ENCODE measurements at regions not wholly inside any gene's neighbourhood (a gene's known extent, or its start where the extent isn't known, plus 50 kb on each side); places are given as distances from the start of the nearest gene placed in this dataset.

GRCh38 chr2:123073371-123073770 is 951.7 kb upstream of the CNTNAP5 start:
- Histone ChIP-seq H3K9me3 (ENCODE audit: control insufficient read depth in 2 of 2, insufficient read depth in 1 of 2, low read depth in 1 of 2, low read length in 1 of 2) (peaks cover 0 to 2% of the 10 kb centered on the region in 2 donors), H3K27me3 (ENCODE audit: control insufficient read depth in 3 of 3, insufficient read depth in 3 of 3, low read length in 3 of 3) (no peaks in the 10 kb centered on the region), H3K4me3 (ENCODE audit: low read depth in 1 of 3, low read length in 3 of 3) (no peak overlapping the region), H3K36me3 (ENCODE audit: control insufficient read depth in 3 of 3, insufficient read depth in 2 of 3, low read depth in 1 of 3, low read length in 3 of 3) (no peaks in the 10 kb centered on the region), H3K27ac (ENCODE audit: low read depth in 1 of 3, low read length in 2 of 3) (no peak overlapping the region), H3K4me1 (ENCODE audit: control insufficient read depth in 3 of 3, insufficient read depth in 2 of 3, low read depth in 1 of 3, low read length in 2 of 3) (no peaks in the 10 kb centered on the region)
- FAIRE-seq = no peak
- DNase-seq = no peak
- 26 to 68% (median 63%) methylated on average over 1 of the region's 1 CpG for WGBS, 3 donors

GRCh38 chr2:123073956-123074355 is 951.1 kb upstream of the CNTNAP5 start:
- no peaks in the 10 kb centered on the region for H3K36me3 ChIP-seq (ENCODE audit: control insufficient read depth in 3 of 3, insufficient read depth in 2 of 3, low read depth in 1 of 3, low read length in 3 of 3)
- no peaks in the 10 kb centered on the region for H3K27me3 ChIP-seq (ENCODE audit: control insufficient read depth in 3 of 3, insufficient read depth in 3 of 3, low read length in 3 of 3)
- DNase-seq = no peak
- no peak for FAIRE-seq
- no peak overlapping the region for H3K27ac ChIP-seq (ENCODE audit: low read depth in 1 of 3, low read length in 2 of 3)
- H3K9me3 ChIP-seq (ENCODE audit: control insufficient read depth in 2 of 2, insufficient read depth in 1 of 2, low read depth in 1 of 2, low read length in 1 of 2) = peaks cover 0 to 2% of the 10 kb centered on the region in 2 donors
- H3K4me3 ChIP-seq (ENCODE audit: low read depth in 1 of 3, low read length in 3 of 3) = no peak overlapping the region
- H3K4me1 ChIP-seq (ENCODE audit: control insufficient read depth in 3 of 3, insufficient read depth in 2 of 3, low read depth in 1 of 3, low read length in 2 of 3) = no peaks in the 10 kb centered on the region

GRCh38 chr2:123077101-123077500 is 948.0 kb upstream of the CNTNAP5 start:
- DNase-seq (no peak), FAIRE-seq (no peak)
- WGBS, 3 donors = 38 to 52% (median 46%) methylated on average over 2 of the region's 2 CpGs
- Histone ChIP-seq H3K9me3 (ENCODE audit: control insufficient read depth in 2 of 2, insufficient read depth in 1 of 2, low read depth in 1 of 2, low read length in 1 of 2) (no peaks in the 10 kb centered on the region), H3K4me1 (ENCODE audit: control insufficient read depth in 3 of 3, insufficient read depth in 2 of 3, low read depth in 1 of 3, low read length in 2 of 3) (no peaks in the 10 kb centered on the region), H3K27me3 (ENCODE audit: control insufficient read depth in 3 of 3, insufficient read depth in 3 of 3, low read length in 3 of 3) (no peaks in the 10 kb centered on the region), H3K4me3 (ENCODE audit: low read depth in 1 of 3, low read length in 3 of 3) (no peak overlapping the region), H3K27ac (ENCODE audit: low read depth in 1 of 3, low read length in 2 of 3) (no peak overlapping the region), H3K36me3 (ENCODE audit: control insufficient read depth in 3 of 3, insufficient read depth in 2 of 3, low read depth in 1 of 3, low read length in 3 of 3) (no peaks in the 10 kb centered on the region)

- no peaks in the 10 kb centered on the region for H3K4me1 ChIP-seq (ENCODE audit: control insufficient read depth in 3 of 3, insufficient read depth in 2 of 3, low read depth in 1 of 3, low read length in 2 of 3)
- DNase-seq (no peak), FAIRE-seq (no peak)
- H3K4me3 ChIP-seq (ENCODE audit: low read depth in 1 of 3, low read length in 3 of 3) = no peak overlapping the region
- H3K9me3 ChIP-seq (ENCODE audit: control insufficient read depth in 2 of 2, insufficient read depth in 1 of 2, low read depth in 1 of 2, low read length in 1 of 2) = no peaks in the 10 kb centered on the region
- WGBS, 3 donors = 57 to 62% (median 60%) methylated on average over 3 of the region's 3 CpGs
- H3K27me3 ChIP-seq (ENCODE audit: control insufficient read depth in 3 of 3, insufficient read depth in 3 of 3, low read length in 3 of 3) = no peaks in the 10 kb centered on the region
- no peaks in the 10 kb centered on the region for H3K36me3 ChIP-seq (ENCODE audit: control insufficient read depth in 3 of 3, insufficient read depth in 2 of 3, low read depth in 1 of 3, low read length in 3 of 3)
- no peak overlapping the region for H3K27ac ChIP-seq (ENCODE audit: low read depth in 1 of 3, low read length in 2 of 3)
Observed at GRCh38 chr2:123080331-123080730, 944.8 kb upstream of the CNTNAP5 start.

GRCh38 chr2:123085484-123085883 is 939.6 kb upstream of the CNTNAP5 start:
- DNase-seq (no peak), FAIRE-seq (no peak)
- Histone ChIP-seq H3K4me1 (ENCODE audit: control insufficient read depth in 3 of 3, insufficient read depth in 2 of 3, low read depth in 1 of 3, low read length in 2 of 3) (no peaks in the 10 kb centered on the region), H3K9me3 (ENCODE audit: control insufficient read depth in 2 of 2, insufficient read depth in 1 of 2, low read depth in 1 of 2, low read length in 1 of 2) (no peaks in the 10 kb centered on the region), H3K36me3 (ENCODE audit: control insufficient read depth in 3 of 3, insufficient read depth in 2 of 3, low read depth in 1 of 3, low read length in 3 of 3) (no peaks in the 10 kb centered on the region), H3K4me3 (ENCODE audit: low read depth in 1 of 3, low read length in 3 of 3) (no peak overlapping the region), H3K27me3 (ENCODE audit: control insufficient read depth in 3 of 3, insufficient read depth in 3 of 3, low read length in 3 of 3) (no peaks in the 10 kb centered on the region), H3K27ac (ENCODE audit: low read depth in 1 of 3, low read length in 2 of 3) (no peak overlapping the region)
- WGBS, 3 donors = 9 to 46% (median 12%) methylated on average over 1 of the region's 1 CpG

- no peak overlapping the region for H3K27ac ChIP-seq (ENCODE audit: low read depth in 1 of 3, low read length in 2 of 3)
- no peak overlapping the region for H3K4me3 ChIP-seq (ENCODE audit: low read depth in 1 of 3, low read length in 3 of 3)
- H3K36me3 ChIP-seq (ENCODE audit: control insufficient read depth in 3 of 3, insufficient read depth in 2 of 3, low read depth in 1 of 3, low read length in 3 of 3) = no peaks in the 10 kb centered on the region
- H3K4me1 ChIP-seq (ENCODE audit: control insufficient read depth in 3 of 3, insufficient read depth in 2 of 3, low read depth in 1 of 3, low read length in 2 of 3) = no peaks in the 10 kb centered on the region
- no peaks in the 10 kb centered on the region for H3K9me3 ChIP-seq (ENCODE audit: control insufficient read depth in 2 of 2, insufficient read depth in 1 of 2, low read depth in 1 of 2, low read length in 1 of 2)
- no peak for DNase-seq
- no peaks in the 10 kb centered on the region for H3K27me3 ChIP-seq (ENCODE audit: control insufficient read depth in 3 of 3, insufficient read depth in 3 of 3, low read length in 3 of 3)
- FAIRE-seq = no peak
- WGBS, 3 donors = 36 to 51% (median 40%) methylated on average over 6 of the region's 6 CpGs
Observed at GRCh38 chr2:123086613-123087385, 938.3 kb upstream of the CNTNAP5 start.

GRCh38 chr2:123091471-123091870 is 933.6 kb upstream of the CNTNAP5 start:
- no peaks in the 10 kb centered on the region for H3K27me3 ChIP-seq (ENCODE audit: control insufficient read depth in 3 of 3, insufficient read depth in 3 of 3, low read length in 3 of 3)
- no peak overlapping the region for H3K4me3 ChIP-seq (ENCODE audit: low read depth in 1 of 3, low read length in 3 of 3)
- no peak for DNase-seq
- no peak overlapping the region for H3K27ac ChIP-seq (ENCODE audit: low read depth in 1 of 3, low read length in 2 of 3)
- 97 to 100% (median 100%) methylated on average over 2 of the region's 2 CpGs for WGBS, 3 donors
- no peaks in the 10 kb centered on the region for H3K4me1 ChIP-seq (ENCODE audit: control insufficient read depth in 3 of 3, insufficient read depth in 2 of 3, low read depth in 1 of 3, low read length in 2 of 3)
- no peaks in the 10 kb centered on the region for H3K36me3 ChIP-seq (ENCODE audit: control insufficient read depth in 3 of 3, insufficient read depth in 2 of 3, low read depth in 1 of 3, low read length in 3 of 3)
- H3K9me3 ChIP-seq (ENCODE audit: control insufficient read depth in 2 of 2, insufficient read depth in 1 of 2, low read depth in 1 of 2, low read length in 1 of 2) = no peaks in the 10 kb centered on the region
- FAIRE-seq = no peak

GRCh38 chr2:123093199-123093598 is 931.9 kb upstream of the CNTNAP5 start:
- no peak overlapping the region for H3K4me3 ChIP-seq (ENCODE audit: low read depth in 1 of 3, low read length in 3 of 3)
- H3K4me1 ChIP-seq (ENCODE audit: control insufficient read depth in 3 of 3, insufficient read depth in 2 of 3, low read depth in 1 of 3, low read length in 2 of 3) = no peaks in the 10 kb centered on the region
- FAIRE-seq (no peak), DNase-seq (no peak)
- H3K9me3 ChIP-seq (ENCODE audit: control insufficient read depth in 2 of 2, insufficient read depth in 1 of 2, low read depth in 1 of 2, low read length in 1 of 2) = no peaks in the 10 kb centered on the region
- H3K27ac ChIP-seq (ENCODE audit: low read depth in 1 of 3, low read length in 2 of 3) = no peak overlapping the region
- 22 to 64% (median 31%) methylated on average over 2 of the region's 2 CpGs for WGBS, 3 donors
- H3K36me3 ChIP-seq (ENCODE audit: control insufficient read depth in 3 of 3, insufficient read depth in 2 of 3, low read depth in 1 of 3, low read length in 3 of 3) = no peaks in the 10 kb centered on the region
- no peaks in the 10 kb centered on the region for H3K27me3 ChIP-seq (ENCODE audit: control insufficient read depth in 3 of 3, insufficient read depth in 3 of 3, low read length in 3 of 3)

GRCh38 chr2:123095219-123095835 is 929.8 kb upstream of the CNTNAP5 start:
- FAIRE-seq (no peak), DNase-seq (no peak)
- no peaks in the 10 kb centered on the region for H3K36me3 ChIP-seq (ENCODE audit: control insufficient read depth in 3 of 3, insufficient read depth in 2 of 3, low read depth in 1 of 3, low read length in 3 of 3)
- H3K27ac ChIP-seq (ENCODE audit: low read depth in 1 of 3, low read length in 2 of 3) = no peak overlapping the region
- no peaks in the 10 kb centered on the region for H3K4me1 ChIP-seq (ENCODE audit: control insufficient read depth in 3 of 3, insufficient read depth in 2 of 3, low read depth in 1 of 3, low read length in 2 of 3)
- no peaks in the 10 kb centered on the region for H3K27me3 ChIP-seq (ENCODE audit: control insufficient read depth in 3 of 3, insufficient read depth in 3 of 3, low read length in 3 of 3)
- no peaks in the 10 kb centered on the region for H3K9me3 ChIP-seq (ENCODE audit: control insufficient read depth in 2 of 2, insufficient read depth in 1 of 2, low read depth in 1 of 2, low read length in 1 of 2)
- H3K4me3 ChIP-seq (ENCODE audit: low read depth in 1 of 3, low read length in 3 of 3) = no peak overlapping the region
- WGBS, 3 donors = 71 to 83% (median 78%) methylated on average over 13 of the region's 13 CpGs
